ENCODE measurements at regions not wholly inside any gene's neighbourhood (a gene's known extent, or its start where the extent isn't known, plus 50 kb on each side); places are given as distances from the start of the nearest gene placed in this dataset.
A peak's percentile ranks its signal among the peaks of the same experiment; 100 is the strongest.
"Not testable (repeated sequence)": the region's sequence is repeated elsewhere in the genome, so short reads cannot be mapped to it uniquely, and the experiment has no call there.

DNA sequence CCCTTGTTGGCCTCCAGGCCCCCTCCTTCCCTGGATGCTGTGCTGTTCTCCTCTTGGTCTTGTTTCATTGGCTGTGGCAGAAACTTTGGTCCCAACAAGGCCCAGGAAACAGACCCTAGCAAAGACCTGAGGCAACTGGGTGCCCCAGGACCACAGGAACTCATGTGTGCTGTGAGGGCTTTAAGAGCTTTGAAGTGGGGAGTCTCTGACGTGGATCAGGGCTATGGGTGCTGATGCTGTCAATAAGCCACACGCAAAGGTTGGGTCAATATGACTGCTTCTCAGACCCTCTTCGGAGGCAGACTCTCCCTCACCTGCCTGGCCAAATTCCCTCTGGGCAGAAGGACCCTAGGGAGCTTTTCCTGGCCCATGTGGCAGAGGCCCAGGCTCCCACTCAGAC, 91.5 kb upstream of the MLN start:
- H3K4me1 ChIP-seq (ENCODE audit: control insufficient read depth, insufficient read depth, low read length, poor library complexity, severe bottlenecking) = peaks cover 4% of the 10 kb centered on the region
- H3K36me3 ChIP-seq (ENCODE audit: control insufficient read depth, insufficient read depth, low read length) = no peaks in the 10 kb centered on the region
- no peak overlapping the region for H3K27ac ChIP-seq (ENCODE audit: low read depth, low read length, severe bottlenecking)
- no peaks in the 10 kb centered on the region for H3K9me3 ChIP-seq (ENCODE audit: control insufficient read depth, low read length)
- no peak overlapping the region for H3K4me3 ChIP-seq (ENCODE audit: extremely low read depth, insufficient read depth, low read length, poor library complexity, severe bottlenecking)
- WGBS, 2 experiments (ENCODE audit: insufficient coverage in 2 of 2) = 100% methylated on average over 2 of the region's 3 CpGs

DNA sequence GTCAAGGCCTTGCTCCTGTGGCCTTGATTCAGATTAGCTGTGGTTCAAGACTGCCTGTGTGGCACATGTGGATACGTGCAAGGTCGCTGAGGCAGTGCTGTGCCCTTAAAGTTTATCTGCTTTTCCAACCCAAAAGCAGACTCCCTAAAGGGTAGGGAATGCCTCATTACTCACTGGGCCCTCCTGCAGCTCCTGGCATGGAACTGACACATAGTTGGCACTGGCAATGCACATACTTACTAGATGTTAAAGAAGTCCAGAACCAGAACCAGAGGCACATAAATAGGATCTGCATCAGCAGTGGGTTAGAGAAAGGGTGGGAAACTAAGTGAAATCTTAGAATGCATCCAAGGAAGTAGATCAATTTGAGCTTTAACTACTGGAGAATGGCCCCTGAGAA, 90.6 kb upstream of the MLN start:
- no peak overlapping the region for H3K27ac ChIP-seq (ENCODE audit: low read depth, low read length, severe bottlenecking)
- peaks cover 4% of the 10 kb centered on the region for H3K4me1 ChIP-seq (ENCODE audit: control insufficient read depth, insufficient read depth, low read length, poor library complexity, severe bottlenecking)
- no peaks in the 10 kb centered on the region for H3K9me3 ChIP-seq (ENCODE audit: control insufficient read depth, low read length)
- H3K36me3 ChIP-seq (ENCODE audit: control insufficient read depth, insufficient read depth, low read length) = no peaks in the 10 kb centered on the region
- WGBS, 2 experiments (ENCODE audit: insufficient coverage in 2 of 2) = 100% methylated on average over 2 of the region's 2 CpGs
- no peak overlapping the region for H3K4me3 ChIP-seq (ENCODE audit: extremely low read depth, insufficient read depth, low read length, poor library complexity, severe bottlenecking)

DNA sequence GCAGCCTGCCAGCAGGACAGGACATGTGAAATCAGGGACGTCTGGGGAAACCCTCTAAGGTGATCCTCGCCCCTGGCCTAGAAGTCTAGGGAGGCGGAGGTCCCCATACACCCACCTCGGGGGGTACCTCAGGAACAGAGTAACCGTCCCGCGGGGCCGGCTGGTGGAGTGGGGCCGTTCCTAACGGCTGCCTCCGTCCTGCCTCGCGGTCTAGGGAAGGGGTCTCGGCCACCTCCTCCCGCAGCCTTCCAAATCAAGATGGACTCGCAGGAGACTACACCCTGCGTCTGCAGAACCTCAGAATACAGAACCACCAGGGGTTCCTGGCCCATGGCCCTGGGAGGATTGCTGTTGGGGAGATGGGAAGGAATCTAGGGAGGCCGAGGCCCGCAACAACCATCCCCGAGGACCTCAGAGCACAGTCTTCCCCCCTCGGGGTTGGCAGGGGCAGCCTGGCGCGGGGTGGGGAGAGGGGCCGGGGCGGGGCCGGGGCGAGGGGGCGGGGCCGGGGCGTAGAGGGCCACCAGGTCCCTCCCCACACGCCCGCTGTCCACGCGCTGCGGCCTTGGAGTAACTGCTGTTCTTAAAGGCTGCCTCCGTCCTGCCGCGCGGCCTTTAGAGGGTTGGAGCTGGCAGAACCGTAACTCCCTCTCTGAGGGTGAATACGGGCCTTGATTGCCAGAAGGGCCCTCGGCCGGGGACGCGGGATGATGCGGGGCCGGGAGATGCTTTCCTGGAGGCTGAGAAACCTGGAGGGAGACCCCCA, 89.0 kb upstream of the MLN start:
- Histone ChIP-seq H3K9me3 (ENCODE audit: control insufficient read depth, low read length) (no peaks in the 10 kb centered on the region), H3K4me1 (ENCODE audit: control insufficient read depth, insufficient read depth, low read length, poor library complexity, severe bottlenecking) (peaks cover 4% of the 10 kb centered on the region), H3K27ac (ENCODE audit: low read depth, low read length, severe bottlenecking) (no peak overlapping the region), H3K4me3 (ENCODE audit: extremely low read depth, insufficient read depth, low read length, poor library complexity, severe bottlenecking) (no peak overlapping the region), H3K36me3 (ENCODE audit: control insufficient read depth, insufficient read depth, low read length) (no peaks in the 10 kb centered on the region)
- WGBS, 2 experiments (ENCODE audit: insufficient coverage in 2 of 2) = 93 to 95% methylated on average over 34 to 41 of the region's 47 CpGs

DNA sequence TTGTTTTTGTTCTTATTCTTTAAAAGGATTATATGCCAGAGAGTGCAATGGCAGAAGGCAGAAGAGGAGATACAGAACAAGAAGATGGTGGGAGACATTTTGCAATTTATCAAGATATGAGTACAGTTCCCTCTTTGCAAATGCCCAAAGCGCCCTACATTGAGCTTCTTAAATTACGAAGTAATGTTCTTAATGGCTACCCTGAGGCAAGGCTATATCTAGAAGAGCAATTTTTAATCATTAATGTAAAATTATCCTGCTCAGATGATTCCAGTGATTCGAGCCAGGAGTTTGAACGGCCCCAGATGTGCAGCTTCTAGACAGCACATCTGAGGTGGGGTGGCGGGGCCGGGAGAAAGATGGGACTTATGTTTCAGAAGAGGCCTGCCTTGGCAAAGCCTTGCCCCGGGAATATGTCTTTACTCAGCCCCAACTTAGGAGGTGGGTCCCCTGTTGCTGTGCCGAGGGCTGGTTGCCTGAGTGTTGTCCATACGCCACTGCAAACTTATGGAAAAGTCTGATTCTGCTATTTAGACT, 84.9 kb upstream of the MLN start:
- Histone ChIP-seq H3K4me3 (ENCODE audit: extremely low read depth, insufficient read depth, low read length, poor library complexity, severe bottlenecking) (no peak overlapping the region), H3K27ac (ENCODE audit: low read depth, low read length, severe bottlenecking) (no peak overlapping the region), H3K4me1 (ENCODE audit: control insufficient read depth, insufficient read depth, low read length, poor library complexity, severe bottlenecking) (peaks cover 10% of the 10 kb centered on the region), H3K9me3 (ENCODE audit: control insufficient read depth, low read length) (no peaks in the 10 kb centered on the region), H3K36me3 (ENCODE audit: control insufficient read depth, insufficient read depth, low read length) (no peaks in the 10 kb centered on the region)
- 89 to 98% methylated on average over 6 to 7 of the region's 9 CpGs for WGBS, 2 experiments (ENCODE audit: insufficient coverage in 2 of 2)

DNA sequence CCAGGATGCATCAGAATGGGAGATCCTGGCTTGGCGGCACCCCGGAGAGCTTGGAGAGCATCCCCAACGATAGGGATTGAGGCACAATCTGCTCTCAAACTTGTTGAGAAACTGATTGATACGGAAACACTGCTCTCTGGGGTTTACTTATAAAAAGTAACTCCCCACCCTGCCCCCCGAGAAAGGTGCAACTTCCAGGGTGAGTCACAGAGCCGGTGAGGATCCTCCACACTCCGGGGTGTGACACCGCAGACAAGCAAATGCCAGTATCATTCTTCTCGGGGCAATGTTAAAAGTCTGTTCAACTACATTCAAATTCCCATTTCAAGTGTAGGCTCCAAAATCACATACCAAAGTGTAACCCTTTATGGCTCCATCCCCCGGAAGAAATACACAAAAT, 84.4 kb upstream of the MLN start:
- Histone ChIP-seq H3K9me3 (ENCODE audit: control insufficient read depth, low read length) (no peaks in the 10 kb centered on the region), H3K4me1 (ENCODE audit: control insufficient read depth, insufficient read depth, low read length, poor library complexity, severe bottlenecking) (peaks cover 10% of the 10 kb centered on the region), H3K27ac (ENCODE audit: low read depth, low read length, severe bottlenecking) (no peak overlapping the region), H3K36me3 (ENCODE audit: control insufficient read depth, insufficient read depth, low read length) (no peaks in the 10 kb centered on the region), H3K4me3 (ENCODE audit: extremely low read depth, insufficient read depth, low read length, poor library complexity, severe bottlenecking) (no peak overlapping the region)
- 84 to 86% methylated on average over 8 to 10 of the region's 10 CpGs for WGBS, 2 experiments (ENCODE audit: insufficient coverage in 2 of 2)

DNA sequence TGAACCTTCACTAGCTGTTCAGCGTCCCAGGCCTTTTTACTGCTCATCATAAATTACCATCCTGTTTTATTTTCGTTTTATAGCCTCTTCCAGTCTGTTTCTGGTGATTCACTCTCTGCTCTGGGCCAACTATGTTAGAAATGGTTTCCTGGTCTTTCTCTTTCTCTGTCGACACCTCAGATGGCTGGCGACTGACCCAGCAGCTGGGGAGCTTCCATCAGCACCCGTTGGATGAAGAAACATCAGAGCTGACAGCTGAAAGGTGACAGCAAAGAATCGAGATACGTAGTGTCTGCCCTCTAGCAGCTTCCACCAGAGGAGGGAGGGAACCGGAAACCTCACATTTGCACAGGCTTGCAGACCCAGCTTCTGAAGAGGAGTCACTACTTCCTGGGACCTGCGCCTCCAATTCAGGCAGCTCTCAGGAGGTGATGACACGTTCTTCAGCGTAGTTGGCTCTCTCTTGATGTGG, 82.9 kb upstream of the MLN start:
- peaks cover 10% of the 10 kb centered on the region for H3K4me1 ChIP-seq (ENCODE audit: control insufficient read depth, insufficient read depth, low read length, poor library complexity, severe bottlenecking)
- H3K9me3 ChIP-seq (ENCODE audit: control insufficient read depth, low read length) = no peaks in the 10 kb centered on the region
- H3K4me3 ChIP-seq (ENCODE audit: extremely low read depth, insufficient read depth, low read length, poor library complexity, severe bottlenecking) = no peak overlapping the region
- 88 to 92% methylated on average over 7 to 11 of the region's 11 CpGs for WGBS, 2 experiments (ENCODE audit: insufficient coverage in 2 of 2)
- H3K27ac ChIP-seq (ENCODE audit: low read depth, low read length, severe bottlenecking) = peak overlapping the region; percentile 55
- no peaks in the 10 kb centered on the region for H3K36me3 ChIP-seq (ENCODE audit: control insufficient read depth, insufficient read depth, low read length)

DNA sequence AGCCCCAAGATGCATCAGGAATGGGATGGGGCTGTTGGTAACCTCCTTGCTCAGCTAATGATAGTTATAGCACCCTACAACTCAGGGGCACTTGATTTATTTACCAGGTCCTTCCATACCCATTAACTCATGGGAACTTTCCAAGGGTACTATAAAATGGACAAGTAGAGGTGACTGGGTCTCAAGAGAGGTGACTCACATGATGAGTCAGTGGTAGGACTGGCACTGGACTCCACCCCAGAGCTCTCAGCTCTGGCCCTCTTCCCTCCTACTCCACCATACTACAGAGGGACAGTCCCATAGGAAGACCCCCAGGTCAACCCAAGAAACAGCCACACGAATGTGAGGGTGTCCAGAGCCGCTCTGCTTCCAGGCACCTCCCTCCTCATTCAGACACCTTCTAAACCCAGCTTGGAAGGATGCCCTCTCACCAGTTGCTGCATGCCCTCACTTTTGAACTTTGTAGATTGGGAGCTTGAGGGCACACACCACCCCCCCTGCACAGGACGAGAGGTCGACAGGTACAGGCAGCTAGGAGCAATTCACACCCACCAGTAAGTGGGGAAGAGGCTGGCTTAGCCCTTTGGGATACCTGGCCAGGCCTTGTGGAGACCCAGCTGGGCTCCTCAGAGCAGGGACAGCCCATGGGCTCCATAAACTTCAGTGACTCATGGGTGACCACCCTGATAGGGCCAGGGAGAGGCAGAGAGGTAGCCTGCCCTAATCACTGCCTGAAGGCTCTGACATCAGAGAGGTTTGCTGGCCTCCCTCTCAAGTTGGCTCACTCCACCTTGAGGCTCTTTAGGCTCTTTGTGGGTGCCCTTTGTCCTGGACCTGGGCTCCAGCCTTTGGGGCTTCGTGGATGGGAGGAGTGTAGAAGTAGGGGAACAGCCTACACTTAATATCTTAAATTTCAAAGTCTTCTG, 81.6 kb upstream of the MLN start:
- 85 to 94% methylated on average over 3 to 4 of the region's 5 CpGs for WGBS, 2 experiments (ENCODE audit: insufficient coverage in 2 of 2)

DNA sequence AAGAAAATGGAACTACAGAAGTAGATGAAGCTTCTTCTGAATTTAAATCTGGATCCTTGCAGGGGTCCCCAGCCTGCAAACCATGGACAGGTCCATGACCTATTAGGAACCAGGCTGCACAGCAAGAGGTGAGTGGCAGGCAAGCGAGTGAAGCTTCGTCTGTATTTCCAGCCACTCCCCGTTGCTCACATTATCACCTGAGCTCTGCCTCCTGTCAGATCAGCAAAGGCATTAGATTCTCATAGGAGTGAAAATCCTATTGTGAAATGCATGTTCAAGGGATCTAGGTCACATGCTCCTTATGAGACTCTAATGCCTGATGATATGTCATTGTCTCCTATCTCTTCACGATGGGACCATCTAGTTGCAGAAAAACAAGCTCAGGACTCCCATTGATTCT, 79.8 kb upstream of the MLN start:
- H3K4me3 ChIP-seq (ENCODE audit: extremely low read depth, insufficient read depth, low read length, poor library complexity, severe bottlenecking) = not testable (repeated sequence)

More for the DNA sequence above, 81.6 kb upstream of the MLN start:
- H3K9me3 ChIP-seq (ENCODE audit: control insufficient read depth, low read length) = no peaks in the 10 kb centered on the region
- H3K27ac ChIP-seq (ENCODE audit: low read depth, low read length, severe bottlenecking) = no peak overlapping the region
- H3K4me3 ChIP-seq (ENCODE audit: extremely low read depth, insufficient read depth, low read length, poor library complexity, severe bottlenecking) = no peak overlapping the region
- peaks cover 10% of the 10 kb centered on the region for H3K4me1 ChIP-seq (ENCODE audit: control insufficient read depth, insufficient read depth, low read length, poor library complexity, severe bottlenecking)
- H3K36me3 ChIP-seq (ENCODE audit: control insufficient read depth, insufficient read depth, low read length) = no peaks in the 10 kb centered on the region

DNA sequence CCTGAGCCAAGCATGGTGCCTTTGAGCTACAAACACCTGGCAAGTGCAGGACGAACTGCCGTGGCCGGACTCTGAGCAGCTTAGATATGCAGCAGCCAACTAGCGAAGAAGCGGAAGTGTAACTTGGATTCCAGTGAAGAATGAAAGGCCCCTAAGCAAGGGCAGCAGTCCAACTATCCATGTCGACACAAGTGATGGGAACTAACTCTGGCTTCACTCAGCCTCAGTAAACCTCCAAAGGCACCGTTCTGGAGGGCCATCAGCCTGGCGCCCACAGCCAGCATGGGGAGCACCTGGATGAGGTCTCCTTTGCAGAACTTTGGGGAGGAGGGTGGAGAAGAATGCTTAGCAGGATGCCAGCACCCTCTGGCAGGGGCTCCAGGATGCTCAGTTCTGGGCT, 78.4 kb upstream of the MLN start:
- H3K4me3 ChIP-seq (ENCODE audit: extremely low read depth, insufficient read depth, low read length, poor library complexity, severe bottlenecking) = no peak overlapping the region
- WGBS, 2 experiments (ENCODE audit: insufficient coverage in 2 of 2) = 95% methylated on average over 6 to 8 of the region's 8 CpGs
- H3K4me1 ChIP-seq (ENCODE audit: control insufficient read depth, insufficient read depth, low read length, poor library complexity, severe bottlenecking) = peaks cover 10% of the 10 kb centered on the region
- H3K36me3 ChIP-seq (ENCODE audit: control insufficient read depth, insufficient read depth, low read length) = no peaks in the 10 kb centered on the region
- H3K9me3 ChIP-seq (ENCODE audit: control insufficient read depth, low read length) = no peaks in the 10 kb centered on the region
- H3K27ac ChIP-seq (ENCODE audit: low read depth, low read length, severe bottlenecking) = no peak overlapping the region

More for the DNA sequence above, 79.8 kb upstream of the MLN start:
- 54 to 86% methylated on average over 2 to 3 of the region's 4 CpGs for WGBS, 2 experiments (ENCODE audit: insufficient coverage in 2 of 2)
- not testable (repeated sequence) for H3K36me3 ChIP-seq (ENCODE audit: control insufficient read depth, insufficient read depth, low read length); H3K9me3 ChIP-seq (ENCODE audit: control insufficient read depth, low read length); H3K27ac ChIP-seq (ENCODE audit: low read depth, low read length, severe bottlenecking)
- peaks cover 10% of the 10 kb centered on the region for H3K4me1 ChIP-seq (ENCODE audit: control insufficient read depth, insufficient read depth, low read length, poor library complexity, severe bottlenecking)

DNA sequence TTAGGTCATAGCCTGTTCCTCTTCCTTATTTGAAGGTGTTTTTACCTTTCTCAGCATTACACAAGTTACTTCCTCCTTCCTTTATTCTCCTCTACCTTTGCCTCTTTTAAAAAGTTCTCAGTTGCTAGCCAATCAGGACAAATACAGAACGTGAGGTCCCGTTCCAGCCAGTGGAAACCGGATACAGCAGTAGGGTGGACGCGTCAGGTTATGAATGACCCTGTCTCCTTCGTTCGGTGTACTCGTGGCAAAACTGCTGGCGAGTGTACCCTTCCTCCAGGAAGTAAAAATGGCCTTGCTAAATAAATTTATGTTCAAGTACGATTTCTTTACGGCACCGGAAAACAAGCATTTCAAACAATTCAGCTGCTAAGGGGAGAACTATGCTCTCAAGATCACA, 77.0 kb upstream of the MLN start:
- Histone ChIP-seq H3K4me1 (ENCODE audit: control insufficient read depth, insufficient read depth, low read length, poor library complexity, severe bottlenecking) (peaks cover 14% of the 10 kb centered on the region), H3K9me3 (ENCODE audit: control insufficient read depth, low read length) (no peaks in the 10 kb centered on the region)
- 92 to 94% methylated on average over 8 to 12 of the region's 12 CpGs for WGBS, 2 experiments (ENCODE audit: insufficient coverage in 2 of 2)

More for the DNA sequence above, 77.0 kb upstream of the MLN start:
- Histone ChIP-seq H3K4me3 (ENCODE audit: extremely low read depth, insufficient read depth, low read length, poor library complexity, severe bottlenecking) (no peak overlapping the region), H3K36me3 (ENCODE audit: control insufficient read depth, insufficient read depth, low read length) (no peaks in the 10 kb centered on the region), H3K27ac (ENCODE audit: low read depth, low read length, severe bottlenecking) (no peak overlapping the region)

Data from mesodermal cell (in vitro differentiated cells).